ENCODE measurements at regions not wholly inside any gene's neighbourhood (a gene's known extent, or its start where the extent isn't known, plus 50 kb on each side); places are given as distances from the start of the nearest gene placed in this dataset.

DNA sequence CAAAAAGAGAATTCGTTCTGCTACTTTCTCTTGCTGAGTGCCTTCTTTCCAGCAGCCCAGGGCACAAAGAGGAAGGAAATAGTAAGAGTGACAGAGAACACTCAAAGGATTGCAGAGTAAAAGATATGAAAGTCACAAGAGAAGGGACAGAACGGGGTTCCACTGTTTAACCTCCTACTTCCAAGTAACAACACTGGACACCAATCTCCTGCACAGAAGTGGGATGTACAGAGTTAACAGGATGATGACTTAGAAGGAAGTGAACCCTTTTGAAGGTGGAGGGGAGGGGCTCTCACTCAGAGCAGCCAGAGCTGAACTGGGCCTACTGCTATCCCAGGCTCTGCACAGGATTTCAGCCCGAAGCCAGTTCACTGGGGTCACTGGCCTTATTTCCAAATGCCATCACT is 130.1 kb upstream of the PRICKLE2 start:
- POLR2A ChIA-PET (ENCODE audit: partially characterized antibody) = no interaction called here
- no peaks in the 10 kb centered on the region for H3K4me1 ChIP-seq (ENCODE audit: insufficient read depth, low read length)
- no peak overlapping the region for H3K27ac ChIP-seq (ENCODE audit: low read depth, low read length)
- CTCF ChIA-PET (ENCODE audit: partially characterized antibody) = no interaction called here
- no peak overlapping the region for H3K4me3 ChIP-seq (ENCODE audit: low read length in 2 of 2)
- no peaks in the 10 kb centered on the region for H3K36me3 ChIP-seq (ENCODE audit: insufficient read depth, low read length)
- peaks cover 0 to 5% of the 10 kb centered on the region in 2 donors for H3K27me3 Mint-ChIP-seq
- DNase-seq = no peak
- H3K36me3 Mint-ChIP-seq = no peaks in the 10 kb centered on the region
- peak overlapping the region in 2 of 8 donors; percentile 11 to 23 for H3K4me3 Mint-ChIP-seq
- H3K27ac Mint-ChIP-seq = no peak overlapping the region
- peaks cover 0 to 16% (median 3%) of the 10 kb centered on the region in 4 donors for H3K4me1 Mint-ChIP-seq
- H3K27me3 ChIP-seq (ENCODE audit: insufficient read depth, low read length) = no peaks in the 10 kb centered on the region
- H3K9me3 ChIP-seq (ENCODE audit: control insufficient read depth in 1 of 2, low read length in 2 of 2) = no peaks in the 10 kb centered on the region
- H3K9me3 Mint-ChIP-seq = peaks cover 0 to 2% (median 0%) of the 10 kb centered on the region in 8 donors
- intact Hi-C loops (cut with micrococcal nuclease) = no loop called here

DNA sequence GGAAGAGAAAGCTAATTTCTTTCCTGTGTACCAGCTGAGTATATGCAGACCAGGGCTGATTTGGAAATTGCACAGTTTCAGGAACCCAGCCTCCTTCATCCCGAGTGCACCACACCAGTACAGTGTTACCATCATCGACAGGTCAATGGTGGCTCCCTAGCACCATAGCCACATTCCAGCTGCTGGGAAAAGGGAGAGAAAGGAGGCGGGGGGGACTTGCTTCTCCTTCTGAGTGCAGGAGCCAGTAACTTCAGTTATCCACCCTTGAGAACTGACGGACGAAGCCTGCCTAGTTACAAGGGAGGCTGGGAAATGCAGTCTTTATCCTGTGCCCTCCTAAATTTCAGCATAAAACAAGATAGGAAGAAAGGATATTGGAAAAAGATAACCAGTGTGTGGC is 129.7 kb upstream of the PRICKLE2 start:
- Histone ChIP-seq H3K27me3 (ENCODE audit: insufficient read depth, low read length) (no peaks in the 10 kb centered on the region), H3K36me3 (ENCODE audit: insufficient read depth, low read length) (no peaks in the 10 kb centered on the region), H3K27ac (ENCODE audit: low read depth, low read length) (no peak overlapping the region), H3K4me3 (ENCODE audit: low read length in 2 of 2) (no peak overlapping the region), H3K9me3 (ENCODE audit: control insufficient read depth in 1 of 2, low read length in 2 of 2) (no peaks in the 10 kb centered on the region), H3K4me1 (ENCODE audit: insufficient read depth, low read length) (no peaks in the 10 kb centered on the region)
- Mint-ChIP-seq H3K9me3 (peaks cover 0 to 2% (median 0%) of the 10 kb centered on the region in 8 donors), H3K27ac (no peak overlapping the region), H3K36me3 (no peaks in the 10 kb centered on the region), H3K4me1 (peaks cover 0 to 16% (median 3%) of the 10 kb centered on the region in 4 donors), H3K4me3 (peak overlapping the region in 2 of 8 donors; percentile 23 to 30), H3K27me3 (peaks cover 0 to 5% of the 10 kb centered on the region in 2 donors)
- CTCF ChIA-PET (ENCODE audit: partially characterized antibody) = no interaction called here
- POLR2A ChIA-PET (ENCODE audit: partially characterized antibody) = no interaction called here
- no peak for DNase-seq
- intact Hi-C loops (cut with micrococcal nuclease) = no loop called here

DNA sequence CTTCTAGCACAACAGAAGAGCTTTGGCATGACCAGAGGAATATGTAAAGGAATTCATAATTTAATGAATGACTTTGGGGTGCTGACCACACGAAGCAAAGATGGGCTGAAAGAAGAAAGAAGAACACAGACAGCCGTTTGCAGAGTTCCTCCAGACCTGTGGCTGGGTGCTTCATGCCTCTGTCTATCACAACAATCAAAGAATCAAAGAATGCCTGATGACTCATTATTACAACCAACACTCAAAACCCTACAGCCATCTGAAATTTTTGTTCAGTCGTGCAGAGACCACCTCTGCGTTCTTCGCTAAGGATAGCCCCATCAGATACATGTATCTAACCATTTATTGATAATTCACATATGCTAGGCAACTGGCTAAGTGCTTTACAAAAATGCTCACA is 129.0 kb upstream of the PRICKLE2 start:
- no peaks in the 10 kb centered on the region for H3K36me3 Mint-ChIP-seq
- no peak for DNase-seq
- peaks cover 0 to 5% of the 10 kb centered on the region in 2 donors for H3K27me3 Mint-ChIP-seq
- H3K27ac Mint-ChIP-seq = no peak overlapping the region
- intact Hi-C loops (cut with micrococcal nuclease) = no loop called here
- ChIA-PET CTCF (ENCODE audit: partially characterized antibody) (no interaction called here), POLR2A (ENCODE audit: partially characterized antibody) (no interaction called here)
- no peaks in the 10 kb centered on the region for H3K9me3 ChIP-seq (ENCODE audit: control insufficient read depth in 1 of 2, low read length in 2 of 2)
- H3K4me1 Mint-ChIP-seq = peaks cover 0 to 16% (median 3%) of the 10 kb centered on the region in 4 donors
- H3K4me3 Mint-ChIP-seq = no peak overlapping the region
- peaks cover 0 to 2% (median 0%) of the 10 kb centered on the region in 8 donors for H3K9me3 Mint-ChIP-seq
- no peaks in the 10 kb centered on the region for H3K4me1 ChIP-seq (ENCODE audit: insufficient read depth, low read length)
- H3K4me3 ChIP-seq (ENCODE audit: low read length in 2 of 2) = no peak overlapping the region
- no peak overlapping the region for H3K27ac ChIP-seq (ENCODE audit: low read depth, low read length)
- H3K36me3 ChIP-seq (ENCODE audit: insufficient read depth, low read length) = no peaks in the 10 kb centered on the region
- H3K27me3 ChIP-seq (ENCODE audit: insufficient read depth, low read length) = no peaks in the 10 kb centered on the region

DNA sequence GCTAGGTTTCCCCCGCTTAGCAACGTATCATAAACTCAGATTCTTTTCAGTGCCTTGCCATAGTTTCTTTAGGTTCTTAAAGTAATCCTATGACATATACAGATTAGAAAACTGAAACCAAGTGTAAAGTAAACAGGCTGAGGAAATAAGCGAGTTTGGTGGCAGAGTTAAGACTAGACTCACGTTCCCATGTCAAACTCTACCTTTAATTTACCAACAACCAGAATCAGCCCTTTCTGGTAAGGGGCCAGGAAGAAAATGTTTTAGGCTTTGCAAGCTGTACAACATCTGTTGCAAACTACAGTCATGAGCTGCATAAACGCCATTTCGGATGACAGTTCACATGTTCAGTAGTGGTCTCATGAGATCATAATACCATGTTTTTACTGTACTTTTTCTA is 128.0 kb upstream of the PRICKLE2 start:
- Histone ChIP-seq H3K4me3 (ENCODE audit: low read length in 2 of 2) (no peak overlapping the region), H3K27ac (ENCODE audit: low read depth, low read length) (no peak overlapping the region), H3K36me3 (ENCODE audit: insufficient read depth, low read length) (no peaks in the 10 kb centered on the region), H3K4me1 (ENCODE audit: insufficient read depth, low read length) (no peaks in the 10 kb centered on the region), H3K27me3 (ENCODE audit: insufficient read depth, low read length) (no peaks in the 10 kb centered on the region), H3K9me3 (ENCODE audit: control insufficient read depth in 1 of 2, low read length in 2 of 2) (no peaks in the 10 kb centered on the region)
- Mint-ChIP-seq H3K9me3 (peaks cover 0 to 2% (median 0%) of the 10 kb centered on the region in 8 donors), H3K4me1 (peaks cover 0 to 16% (median 3%) of the 10 kb centered on the region in 4 donors), H3K27ac (no peak overlapping the region), H3K4me3 (no peak overlapping the region), H3K36me3 (no peaks in the 10 kb centered on the region), H3K27me3 (peaks cover 0 to 3% of the 10 kb centered on the region in 2 donors)
- intact Hi-C loops (cut with micrococcal nuclease) = no loop called here
- ChIA-PET CTCF (ENCODE audit: partially characterized antibody) (no interaction called here), POLR2A (ENCODE audit: partially characterized antibody) (no interaction called here)
- no peak for DNase-seq

DNA sequence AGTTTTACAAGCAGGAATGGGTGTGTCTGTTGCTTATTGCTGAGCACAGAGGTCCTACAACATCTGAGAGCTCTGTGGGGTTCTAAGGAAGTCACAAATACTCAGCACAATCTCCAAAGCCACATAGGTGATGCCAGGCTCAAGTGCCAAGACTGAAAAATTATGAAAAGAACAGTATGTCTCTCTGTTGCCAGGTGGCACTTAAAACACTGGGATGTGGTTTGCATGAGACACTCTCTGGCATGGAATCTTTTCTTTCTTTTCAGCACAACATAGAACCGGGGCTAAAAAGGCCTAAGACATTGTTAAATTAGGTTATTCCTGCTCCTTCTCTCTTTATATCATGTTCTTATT is 127.3 kb upstream of the PRICKLE2 start:
- Histone ChIP-seq H3K9me3 (ENCODE audit: control insufficient read depth in 1 of 2, low read length in 2 of 2) (no peaks in the 10 kb centered on the region), H3K27ac (ENCODE audit: low read depth, low read length) (no peak overlapping the region), H3K4me1 (ENCODE audit: insufficient read depth, low read length) (no peaks in the 10 kb centered on the region), H3K27me3 (ENCODE audit: insufficient read depth, low read length) (no peaks in the 10 kb centered on the region), H3K4me3 (ENCODE audit: low read length in 2 of 2) (no peak overlapping the region), H3K36me3 (ENCODE audit: insufficient read depth, low read length) (no peaks in the 10 kb centered on the region)
- Mint-ChIP-seq H3K4me3 (no peak overlapping the region), H3K9me3 (peaks cover 0 to 4% (median 0%) of the 10 kb centered on the region in 8 donors), H3K27me3 (peaks cover 0 to 1% of the 10 kb centered on the region in 2 donors), H3K27ac (no peak overlapping the region), H3K4me1 (peaks cover 0 to 16% (median 3%) of the 10 kb centered on the region in 4 donors), H3K36me3 (no peaks in the 10 kb centered on the region)
- ChIA-PET CTCF (ENCODE audit: partially characterized antibody) (no interaction called here), POLR2A (ENCODE audit: partially characterized antibody) (no interaction called here)
- no peak for DNase-seq
- intact Hi-C loops (cut with micrococcal nuclease) = no loop called here

DNA sequence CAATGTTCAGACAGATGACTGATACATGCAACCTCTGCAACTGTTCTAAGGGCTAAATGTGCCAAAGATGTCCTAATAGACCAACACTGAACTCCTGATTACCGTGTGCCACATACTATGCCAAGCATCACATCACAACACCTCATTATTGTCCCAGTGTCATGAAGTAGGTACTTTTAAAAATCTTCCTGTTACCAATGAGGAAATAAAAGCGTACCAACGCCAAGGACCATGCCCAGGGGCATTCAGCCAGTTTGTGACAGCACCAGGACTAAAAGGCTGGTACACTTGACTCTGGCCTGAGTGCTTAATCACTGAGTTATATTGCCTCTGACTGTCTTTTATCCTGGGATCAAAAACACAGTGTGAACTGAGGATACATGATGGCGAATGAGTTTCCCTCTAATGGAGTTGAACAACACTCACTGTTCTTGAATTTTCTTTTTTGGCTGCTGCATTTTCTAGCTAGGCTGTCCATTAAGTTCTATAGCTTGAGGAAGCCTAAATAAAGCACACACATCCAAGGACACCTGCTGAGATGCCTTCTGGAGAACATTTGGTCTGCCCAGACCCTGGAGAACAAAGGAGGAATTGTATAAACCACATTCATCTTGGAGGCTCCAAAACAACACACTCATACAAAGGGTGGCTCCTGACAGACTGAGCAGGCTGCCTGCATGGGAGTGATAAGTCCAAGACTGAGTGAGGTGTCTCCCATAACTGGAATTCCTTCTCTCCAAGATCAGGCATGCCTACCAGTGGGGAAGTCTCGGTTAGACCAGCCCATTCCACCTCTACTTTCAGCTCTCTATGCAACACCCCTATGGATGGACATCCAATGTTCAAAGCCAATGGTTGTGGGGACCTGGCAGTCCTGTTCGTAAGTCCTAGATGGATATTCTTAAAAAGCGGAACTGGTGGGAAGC is 126.7 kb upstream of the PRICKLE2 start:
- POLR2A ChIA-PET (ENCODE audit: partially characterized antibody) = no interaction called here
- Histone ChIP-seq H3K27me3 (ENCODE audit: insufficient read depth, low read length) (no peaks in the 10 kb centered on the region), H3K36me3 (ENCODE audit: insufficient read depth, low read length) (no peaks in the 10 kb centered on the region), H3K9me3 (ENCODE audit: control insufficient read depth in 1 of 2, low read length in 2 of 2) (no peaks in the 10 kb centered on the region), H3K4me1 (ENCODE audit: insufficient read depth, low read length) (no peaks in the 10 kb centered on the region), H3K27ac (ENCODE audit: low read depth, low read length) (no peak overlapping the region), H3K4me3 (ENCODE audit: low read length in 2 of 2) (no peak overlapping the region)
- peaks cover 0 to 4% (median 0%) of the 10 kb centered on the region in 8 donors for H3K9me3 Mint-ChIP-seq
- no peak overlapping the region for H3K4me3 Mint-ChIP-seq
- DNase-seq = no peak
- intact Hi-C loops (cut with micrococcal nuclease) = no loop called here
- no peak overlapping the region for H3K27ac Mint-ChIP-seq
- CTCF ChIA-PET (ENCODE audit: partially characterized antibody) = no interaction called here
- peaks cover 0 to 16% (median 3%) of the 10 kb centered on the region in 4 donors for H3K4me1 Mint-ChIP-seq
- no peaks in the 10 kb centered on the region for H3K36me3 Mint-ChIP-seq
- H3K27me3 Mint-ChIP-seq = no peaks in the 10 kb centered on the region

DNA sequence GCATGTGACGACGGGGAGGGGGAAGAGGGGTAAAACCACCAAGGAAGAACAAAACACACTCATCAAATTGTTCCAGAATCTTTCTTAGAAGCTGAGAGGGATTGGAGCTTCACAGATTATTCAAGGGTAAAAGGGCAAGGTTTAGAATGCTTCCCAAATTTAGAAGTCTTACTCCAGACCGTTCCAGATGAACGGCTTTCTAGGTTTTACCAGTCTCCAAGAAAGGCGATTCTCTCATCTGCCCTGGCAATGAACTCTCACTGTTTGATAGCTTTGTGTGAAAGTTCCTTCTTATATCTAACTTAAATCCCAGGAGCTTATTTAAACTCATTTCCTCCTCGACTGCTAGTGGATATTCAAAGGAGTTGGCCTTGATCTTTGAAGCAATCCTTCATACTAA is 124.3 kb upstream of the PRICKLE2 start:
- CTCF ChIA-PET (ENCODE audit: partially characterized antibody) = no interaction called here

More for the DNA sequence above, 124.3 kb upstream of the PRICKLE2 start:
- no peak overlapping the region for H3K27ac Mint-ChIP-seq
- H3K36me3 Mint-ChIP-seq = no peaks in the 10 kb centered on the region
- intact Hi-C loops (cut with micrococcal nuclease) = no loop called here
- no peak overlapping the region for H3K4me3 Mint-ChIP-seq
- POLR2A ChIA-PET (ENCODE audit: partially characterized antibody) = no interaction called here
- H3K27me3 ChIP-seq (ENCODE audit: insufficient read depth, low read length) = no peaks in the 10 kb centered on the region
- no peaks in the 10 kb centered on the region for H3K27me3 Mint-ChIP-seq
- no peaks in the 10 kb centered on the region for H3K9me3 ChIP-seq (ENCODE audit: control insufficient read depth in 1 of 2, low read length in 2 of 2)
- H3K36me3 ChIP-seq (ENCODE audit: insufficient read depth, low read length) = no peaks in the 10 kb centered on the region
- no peak overlapping the region for H3K27ac ChIP-seq (ENCODE audit: low read depth, low read length)
- peaks cover 0 to 4% (median 0%) of the 10 kb centered on the region in 8 donors for H3K9me3 Mint-ChIP-seq
- no peaks in the 10 kb centered on the region for H3K4me1 Mint-ChIP-seq
- no peaks in the 10 kb centered on the region for H3K4me1 ChIP-seq (ENCODE audit: insufficient read depth, low read length)
- DNase-seq = no peak
- no peak overlapping the region for H3K4me3 ChIP-seq (ENCODE audit: low read length in 2 of 2)
